Retinal pigment epithelial cell (primary cell): ENCODE measurements at regions not wholly inside any gene's neighbourhood (a gene's known extent, or its start where the extent isn't known, plus 50 kb on each side); places are given as distances from the start of the nearest gene placed in this dataset.

Source experiments
- DNase-seq: peaks from one replicate; pipeline ENCODE4 v3.0.0-alpha.2; 2010; ENCODE audit warnings: low read depth
- H3K4me3 ChIP-seq: 2 replicates; pipeline ENCODE4 v1.5.1; 2011; ENCODE audit warnings: mild to moderate bottlenecking, low read length, control low read depth, moderate library complexity
- CTCF ChIP-seq: conservative IDR thresholded peaks from 2 replicates; pipeline ENCODE4 v1.5.1; 2011; ENCODE audit warnings: low read depth, low read length, control low read depth, inconsistent platforms

GRCh38 chr7:86925221-86925620 lies 134.2 kb downstream of the ELAPOR2 start:
- TF ChIP-seq CTCF: no peak
- no peak for DNase-seq
- no peak overlapping the region for H3K4me3 ChIP-seq

GRCh38 chr7:86923527-86923926 lies 135.9 kb downstream of the ELAPOR2 start:
- no peak overlapping the region for H3K4me3 ChIP-seq
- no peak for TF ChIP-seq CTCF
- no peak for DNase-seq

GRCh38 chr7:86920154-86920553 lies 139.3 kb downstream of the ELAPOR2 start:
- no peak overlapping the region for H3K4me3 ChIP-seq
- no peak for DNase-seq
- no peak for TF ChIP-seq CTCF

- no peak for TF ChIP-seq CTCF
These were observed 141.2 kb downstream of the ELAPOR2 start for GRCh38 chr7:86918245-86918644.

GRCh38 chr7:86916277-86916825 lies 143.1 kb downstream of the ELAPOR2 start:
- H3K4me3 ChIP-seq: no peak overlapping the region
- TF ChIP-seq CTCF: no peak
- DNase-seq: no peak

More at GRCh38 chr7:86918245-86918644, 141.2 kb downstream of the ELAPOR2 start:
- DNase-seq: no peak
- no peak overlapping the region for H3K4me3 ChIP-seq

GRCh38 chr7:86914551-86914950 lies 144.9 kb downstream of the ELAPOR2 start:
- no peak overlapping the region for H3K4me3 ChIP-seq
- peak; percentile 61 for TF ChIP-seq CTCF
- DNase-seq: no peak
